NCI-H1436 (cell line): ENCODE measurements at regions not wholly inside any gene's neighbourhood (a gene's known extent, or its start where the extent isn't known, plus 50 kb on each side); places are given as distances from the start of the nearest gene placed in this dataset.
"Not testable (repeated sequence)": the region's sequence is repeated elsewhere in the genome, so short reads cannot be mapped to it uniquely, and the experiment has no call there.

ENCODE experiments used
- DNase-seq: peaks from one replicate; lab custom pipeline; 2025; lab: John Stamatoyannopoulos, UW

- DNase-seq, result no peak
These were observed 50.9 kb upstream of the OLIG3 start for GRCh38 chr6:137545073-137545472.

- DNase-seq, result no peak
These were observed 53.0 kb upstream of the OLIG3 start for GRCh38 chr6:137547186-137547585.

DNA sequence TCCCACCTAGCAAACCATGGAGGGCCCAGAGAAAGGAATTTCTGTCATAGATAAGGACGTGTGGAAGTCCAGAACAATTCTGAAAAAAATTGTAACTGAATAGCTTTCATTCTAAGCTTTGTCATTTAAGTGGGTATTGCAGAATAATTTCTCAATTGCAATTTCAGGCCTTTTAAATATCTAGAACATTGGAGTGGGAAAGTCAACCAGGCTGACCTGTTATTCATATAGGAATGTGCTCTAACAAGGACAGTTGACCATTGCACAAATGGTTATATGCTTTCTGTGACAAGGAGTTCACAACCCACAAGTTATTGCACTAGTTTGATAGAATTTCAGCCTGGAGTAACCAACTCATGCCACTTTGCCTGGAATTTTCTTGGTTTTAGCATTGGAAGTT is 53.4 kb upstream of the OLIG3 start:
- DNase-seq, result no peak

GRCh38 chr6:137549106-137549505 is 54.9 kb upstream of the OLIG3 start:
- no peak for DNase-seq

DNA sequence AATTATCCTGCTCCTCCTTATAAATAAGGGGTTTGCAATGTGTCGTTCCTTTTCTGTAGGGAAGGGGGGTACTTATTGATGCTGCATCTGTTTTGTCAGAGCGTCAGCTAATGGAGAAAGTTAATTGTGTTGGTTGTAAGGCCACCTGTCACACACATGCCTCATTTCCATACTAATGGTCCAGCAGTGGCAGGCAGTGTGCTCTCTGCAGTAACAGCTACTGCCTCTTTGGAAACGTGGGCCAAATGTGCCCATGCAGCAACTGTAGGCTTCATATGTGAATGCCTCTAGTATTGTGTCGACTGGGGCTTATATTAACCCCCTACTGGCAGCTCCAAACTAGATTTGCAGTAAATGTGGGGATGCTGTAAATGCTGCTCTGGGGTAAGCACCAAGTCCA is 56.3 kb upstream of the OLIG3 start:
- DNase-seq, result peak; percentile 55

GRCh38 chr6:137552146-137552545 is 58.0 kb upstream of the OLIG3 start:
- no peak for DNase-seq

GRCh38 chr6:137552809-137553208 is 58.6 kb upstream of the OLIG3 start:
- DNase-seq, result no peak

DNA sequence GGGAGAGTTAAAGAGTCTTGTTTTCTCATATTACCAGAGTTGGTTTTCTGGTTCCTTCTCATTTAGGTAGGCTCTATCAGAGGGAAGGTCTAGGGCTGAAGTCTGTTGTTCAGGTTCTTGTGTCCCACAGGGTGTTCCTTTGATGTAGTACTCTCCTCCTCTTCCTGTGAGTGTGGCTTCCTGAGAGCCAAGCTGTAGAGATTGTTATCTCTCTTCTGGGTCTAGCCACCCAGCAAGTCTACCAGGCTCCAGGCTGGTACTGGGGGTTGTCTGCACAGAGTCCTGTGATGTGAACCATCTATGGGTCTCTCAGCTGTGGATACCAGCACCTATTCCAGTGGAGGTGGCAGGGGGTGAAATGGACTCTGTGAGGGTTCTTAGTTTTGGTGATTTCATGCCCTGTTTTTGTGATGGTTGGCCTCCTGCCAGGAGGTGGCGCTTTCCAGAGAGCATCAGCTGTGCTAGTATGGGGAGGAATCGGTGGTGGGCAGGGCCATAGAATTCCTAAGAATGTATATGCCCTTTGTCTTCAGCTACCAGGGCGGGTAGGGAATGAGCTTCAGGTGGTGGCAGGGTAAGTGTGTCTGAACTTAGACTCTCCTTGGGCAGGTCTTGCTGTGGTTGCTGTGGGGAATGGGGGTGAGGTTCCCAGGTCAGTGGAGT is 65.5 kb upstream of the OLIG3 start:
- DNase-seq, result not testable (repeated sequence)

- DNase-seq, result no peak
These were observed 66.0 kb upstream of the OLIG3 start for GRCh38 chr6:137560184-137560563.

DNA sequence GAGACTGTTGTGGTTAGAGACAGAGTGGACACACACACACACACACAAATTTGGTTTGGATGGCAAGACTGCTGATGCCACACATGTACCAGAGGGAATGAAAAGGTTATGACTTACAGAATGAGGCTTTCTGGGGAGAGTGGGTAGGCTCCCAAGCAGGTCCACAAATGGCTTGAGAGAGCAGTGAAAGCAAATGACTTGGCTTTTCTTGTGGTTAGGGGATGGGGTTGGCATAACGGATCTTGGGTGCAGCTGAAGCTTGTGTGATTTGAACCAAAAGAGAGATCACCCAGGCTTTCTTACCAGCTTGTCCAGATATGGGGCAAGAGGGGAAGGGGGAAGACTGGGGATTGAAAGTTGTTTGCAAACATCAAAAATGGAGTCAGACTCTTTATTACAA is 73.9 kb upstream of the OLIG3 start:
- DNase-seq, result no peak

DNA sequence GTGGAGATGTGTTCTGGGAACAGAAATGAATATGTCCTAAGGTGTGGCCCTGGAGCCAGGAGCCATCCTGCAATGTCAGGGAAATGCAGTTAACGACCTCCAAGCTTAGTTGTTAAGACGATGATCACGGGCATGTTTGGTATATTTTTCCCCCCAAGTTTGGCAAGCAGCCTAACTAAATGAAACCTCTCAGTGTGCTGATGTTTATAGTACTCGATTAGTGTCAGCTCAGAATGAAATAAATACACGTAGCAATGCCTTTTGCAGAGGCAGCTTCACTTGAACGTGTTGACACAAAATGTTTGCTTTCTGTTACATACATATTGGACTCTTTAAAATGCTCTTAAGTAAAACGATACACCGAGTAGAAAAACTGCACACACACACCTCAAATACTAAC is 76.2 kb upstream of the OLIG3 start:
- DNase-seq, result peak; percentile 73

- DNase-seq, result peak; percentile 0
These were observed 77.7 kb upstream of the OLIG3 start for GRCh38 chr6:137571854-137572253.

DNA sequence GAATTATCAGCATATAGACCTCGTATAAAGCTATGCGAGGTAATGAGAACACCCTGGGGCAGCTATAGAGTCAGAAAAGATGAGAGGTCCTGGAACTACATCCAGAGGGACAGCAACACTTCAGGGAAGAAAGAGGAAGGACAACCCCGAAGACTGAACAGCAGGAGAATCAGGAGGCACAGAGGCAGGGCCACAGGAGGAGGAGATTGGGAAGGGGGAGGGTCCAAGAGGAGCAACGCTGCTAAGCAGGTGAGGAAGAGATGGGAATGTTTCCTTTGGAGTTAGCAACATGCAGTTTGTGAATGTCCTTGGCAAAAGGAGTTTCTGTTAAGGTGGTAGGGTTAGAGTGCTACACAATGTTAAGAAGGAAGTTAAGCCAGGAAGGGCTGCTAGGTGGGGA is 79.5 kb upstream of the OLIG3 start:
- no peak for DNase-seq

DNA sequence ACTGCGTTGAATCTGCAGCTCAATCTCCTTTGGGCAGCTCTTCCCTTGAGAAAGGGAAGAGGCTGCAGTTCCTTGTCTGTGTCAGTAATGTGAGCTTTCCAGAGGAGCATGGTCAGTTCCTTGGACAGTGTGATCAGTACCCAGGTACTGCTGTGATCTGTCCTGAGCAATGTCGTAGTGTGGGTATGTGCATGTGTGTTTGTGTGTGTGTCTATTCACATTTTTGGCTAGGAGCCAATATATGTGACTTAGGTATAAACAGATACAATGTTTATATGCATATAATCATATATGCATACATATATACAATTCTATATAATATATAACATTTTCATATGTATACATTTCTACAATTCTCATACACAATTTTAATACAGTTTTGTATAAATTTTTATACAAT is 85.4 kb upstream of the OLIG3 start:
- DNase-seq, result no peak

DNA sequence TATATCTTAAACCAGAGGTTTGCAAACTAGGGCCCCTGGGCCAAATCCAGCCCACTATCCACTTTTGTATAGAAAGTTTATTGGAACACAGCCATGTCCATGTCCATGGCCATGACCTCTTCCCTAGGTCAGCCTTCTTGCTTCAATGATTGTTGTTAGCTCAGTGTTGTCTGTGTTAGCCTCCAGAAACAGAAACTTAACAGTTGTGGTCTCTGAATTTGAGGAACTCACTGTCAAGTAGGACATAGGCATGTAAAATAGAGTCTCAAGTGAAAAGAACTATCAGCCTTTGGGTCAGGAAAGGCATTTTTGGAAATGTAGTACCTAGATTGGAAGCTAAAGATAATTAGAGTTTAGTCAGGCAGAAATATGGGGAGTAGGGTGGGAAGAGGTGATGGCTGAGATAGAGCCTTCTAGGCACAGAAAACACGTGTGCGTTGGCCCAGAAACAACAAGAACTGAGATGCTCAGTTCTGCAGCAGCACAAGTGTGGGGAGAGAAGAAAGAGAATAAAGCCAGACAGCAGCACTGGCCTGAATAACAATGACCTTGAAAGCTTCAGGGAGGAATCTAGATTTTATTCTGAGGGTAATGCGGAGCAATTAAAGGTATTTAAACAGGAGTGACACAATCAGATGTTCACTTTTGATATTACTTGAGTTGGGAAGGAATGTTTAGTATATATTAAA is 87.0 kb upstream of the OLIG3 start:
- DNase-seq, result no peak

- DNase-seq, result not testable (repeated sequence)
These were observed 89.3 kb upstream of the OLIG3 start for GRCh38 chr6:137583519-137583918.

- no peak for DNase-seq
These were observed 94.3 kb upstream of the OLIG3 start for GRCh38 chr6:137588472-137588871.

DNA sequence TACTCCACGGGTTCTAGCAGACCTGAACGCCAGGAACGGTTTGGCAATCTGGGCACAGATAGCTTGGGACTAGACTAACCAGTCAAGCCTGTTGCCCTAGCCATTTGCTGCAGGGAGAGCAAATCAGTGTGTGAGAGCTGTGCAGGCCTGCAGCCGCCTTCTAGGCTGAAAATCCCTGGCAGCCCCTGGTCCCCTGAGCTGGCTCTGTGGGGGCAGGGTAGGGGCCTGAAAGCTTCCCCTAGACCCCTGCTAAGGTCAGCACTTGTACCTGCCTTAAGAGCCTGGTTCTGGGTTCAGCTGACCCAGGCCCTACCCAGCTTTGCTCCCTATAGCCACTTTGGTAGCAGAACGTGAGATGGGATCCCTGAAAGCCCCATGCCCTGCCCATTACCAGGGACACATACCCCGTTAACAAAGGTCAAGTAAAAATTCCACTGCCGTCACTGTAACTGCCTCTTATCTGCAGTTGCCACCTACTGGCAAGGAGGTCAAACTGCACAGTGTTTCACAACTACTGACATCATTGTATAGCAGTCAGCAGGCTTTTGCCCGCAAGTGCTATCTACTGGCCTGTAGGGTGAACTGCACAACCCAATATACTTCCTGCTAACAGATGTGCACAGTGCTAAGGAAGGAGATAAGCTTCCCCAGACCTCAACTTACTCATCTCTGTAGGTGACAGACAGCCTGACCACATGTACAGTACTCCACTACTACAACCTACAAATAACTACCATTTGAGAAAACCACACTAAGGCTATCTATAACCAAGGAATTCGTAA is 95.1 kb upstream of the OLIG3 start:
- DNase-seq, result peak; percentile 5

DNA sequence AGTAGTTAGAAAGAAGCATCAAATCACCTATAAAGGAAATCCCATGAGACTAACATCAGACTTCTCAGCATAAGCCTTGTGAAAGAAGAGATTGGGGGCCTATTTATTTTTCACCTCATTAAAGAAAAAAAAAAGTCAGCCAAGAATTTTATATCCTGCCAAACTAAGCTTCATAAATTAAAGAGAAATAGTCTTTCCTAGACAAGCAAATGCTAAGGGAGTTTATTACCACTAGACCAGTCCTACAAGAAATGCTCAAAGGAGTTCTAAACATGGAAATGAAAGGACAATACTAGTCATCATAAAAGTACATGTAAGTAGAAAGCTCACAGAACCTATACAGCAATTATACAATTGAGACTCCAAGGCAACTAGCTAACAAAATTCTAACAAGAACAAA is 96.5 kb upstream of the OLIG3 start:
- no peak for DNase-seq

DNA sequence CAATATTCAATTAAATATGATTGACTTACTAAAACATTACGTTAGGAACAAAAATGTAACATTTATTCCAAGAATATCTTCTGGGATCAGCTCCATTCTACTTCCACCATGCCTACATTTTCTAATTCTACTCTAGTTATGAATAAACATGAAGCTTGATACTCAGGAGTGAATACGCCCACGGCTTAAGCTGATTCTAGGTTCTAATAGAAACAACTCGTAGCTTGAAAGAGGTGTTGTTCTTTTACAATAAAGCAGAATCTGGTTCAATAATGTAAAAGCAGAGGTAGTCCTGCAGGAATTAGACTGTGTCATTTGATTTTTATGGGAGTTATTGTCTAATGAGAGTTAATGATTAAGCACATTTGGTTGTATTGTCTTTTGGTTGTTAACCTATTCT is 107.3 kb upstream of the OLIG3 start:
- no peak for DNase-seq

DNA sequence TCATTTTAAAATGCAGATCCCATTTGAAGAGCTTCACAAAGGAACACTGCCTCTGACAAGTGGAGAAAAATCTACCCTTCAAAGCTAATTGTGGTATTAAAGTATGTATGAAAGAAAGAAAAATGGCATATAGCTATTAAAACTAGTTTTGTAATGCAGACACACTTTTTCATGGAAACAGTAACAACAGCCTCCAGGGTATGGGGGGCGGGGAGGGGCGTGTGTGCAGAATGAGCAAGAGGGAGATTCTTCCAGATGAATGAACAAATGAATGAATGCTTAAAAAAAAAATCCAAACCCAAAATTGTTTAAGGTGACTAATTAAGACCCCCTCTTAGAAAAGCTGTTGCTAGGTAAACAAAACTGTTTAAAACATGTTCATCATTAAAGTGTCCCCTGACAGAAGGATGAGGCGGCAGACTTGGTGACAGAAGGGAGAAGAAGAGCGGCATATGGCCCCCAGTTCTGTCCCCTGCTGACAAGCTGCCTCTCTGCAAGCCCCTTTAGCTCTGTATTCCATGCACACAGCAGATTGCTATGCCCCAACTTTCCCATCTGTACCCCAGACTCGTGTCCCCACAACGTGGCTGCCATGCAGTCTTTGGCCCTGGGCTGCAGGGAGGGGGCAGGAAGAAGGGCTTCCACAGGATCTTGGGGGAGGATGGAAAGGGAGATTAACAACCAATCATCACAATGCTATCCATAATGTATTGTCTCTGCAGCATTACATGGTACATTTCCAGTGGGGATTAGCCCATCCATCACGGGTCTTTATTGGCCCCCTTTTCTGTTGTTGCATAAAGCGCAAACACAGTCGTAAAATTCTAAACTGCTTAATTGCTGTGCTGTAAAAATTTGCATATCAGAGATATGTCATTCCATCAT is 108.4 kb upstream of the OLIG3 start:
- DNase-seq, result no peak

DNA sequence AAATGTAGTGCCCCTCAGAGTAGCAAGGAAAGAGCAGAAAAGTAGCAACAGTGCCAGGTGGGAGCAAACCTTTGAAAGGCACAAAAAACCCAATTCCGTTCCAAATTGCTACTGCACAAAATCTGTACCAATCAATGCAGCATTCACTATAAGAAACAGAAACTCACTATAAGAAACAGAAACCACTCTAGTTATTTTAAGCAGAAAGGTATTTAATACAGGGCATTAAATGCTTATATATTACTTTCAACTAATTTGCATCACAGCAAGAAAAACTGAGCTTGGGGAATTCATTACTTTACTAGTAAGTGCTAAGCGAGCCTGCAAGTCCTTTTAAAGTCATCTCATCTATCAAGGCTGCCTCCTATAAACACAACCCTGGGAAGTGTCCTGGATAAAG is 116.5 kb upstream of the OLIG3 start:
- DNase-seq, result no peak
